Effector memory CD4-positive, alpha-beta T cell (primary cell): ENCODE measurements at regions not wholly inside any gene's neighbourhood (a gene's known extent, or its start where the extent isn't known, plus 50 kb on each side); places are given as distances from the start of the nearest gene placed in this dataset.

ENCODE experiments used
- DNase-seq, 3 donors: peaks; one replicate each; pipeline ENCODE4 v3.0.0-alpha.2; 2020
- H3K27ac ChIP-seq: 2 replicates; pipeline ENCODE4 v1.7.0; 2013; ENCODE audit warnings: mild to moderate bottlenecking, low read length, moderate library complexity; ENCODE audit not compliant: insufficient read depth, poor library complexity, severe bottlenecking
- H3K27me3 ChIP-seq: replicated peaks from 2 replicates; pipeline ENCODE4 v1.7.0; 2013; ENCODE audit warnings: mild to moderate bottlenecking, low read length; ENCODE audit not compliant: insufficient read depth, control insufficient read depth, poor library complexity, severe bottlenecking
- H3K36me3 ChIP-seq: 2 replicates; pipeline ENCODE4 v1.7.0; 2013; ENCODE audit warnings: mild to moderate bottlenecking, low read length, moderate library complexity; ENCODE audit not compliant: control insufficient read depth, insufficient read depth
- H3K4me1 ChIP-seq: 2 replicates; pipeline ENCODE4 v1.7.0; 2013; ENCODE audit warnings: low read length, mild to moderate bottlenecking; ENCODE audit not compliant: control insufficient read depth, insufficient read depth, poor library complexity, severe bottlenecking
- H3K4me3 ChIP-seq: 2 replicates; pipeline ENCODE4 v1.7.0; 2013; ENCODE audit warnings: low read length, low read depth, mild to moderate bottlenecking; ENCODE audit not compliant: insufficient read depth, poor library complexity, severe bottlenecking
- H3K9me3 ChIP-seq: 2 replicates; pipeline ENCODE4 v1.7.0; 2013; ENCODE audit warnings: mild to moderate bottlenecking, low read length, moderate library complexity; ENCODE audit not compliant: control insufficient read depth

DNA sequence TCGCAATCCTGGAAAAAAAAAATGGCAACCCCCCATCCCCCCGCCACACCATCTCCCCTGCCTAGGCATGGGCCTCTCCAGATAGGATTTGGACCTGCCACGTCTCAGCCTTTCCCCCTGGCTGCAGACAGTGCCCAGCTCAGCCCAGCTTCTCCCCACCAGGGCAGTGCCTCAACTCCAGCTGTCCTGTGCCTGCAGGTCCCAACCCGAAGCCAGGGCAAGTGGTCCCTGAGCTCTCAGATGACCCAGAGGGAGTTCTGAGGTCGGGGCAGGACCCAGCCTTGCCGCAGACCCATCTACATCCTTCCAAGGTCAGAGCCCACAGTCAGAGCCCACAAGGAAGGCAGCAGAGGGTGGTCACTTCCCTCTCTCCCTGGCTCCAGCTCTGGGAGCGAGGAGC, 86.7 kb upstream of the POU3F1 start:
- no peak for DNase-seq
- no peak overlapping the region for H3K4me3 ChIP-seq
- H3K9me3 ChIP-seq: no peaks in the 10 kb centered on the region
- H3K27me3 ChIP-seq: no peaks in the 10 kb centered on the region
- H3K36me3 ChIP-seq: no peaks in the 10 kb centered on the region
- H3K27ac ChIP-seq: no peak overlapping the region
- H3K4me1 ChIP-seq: no peaks in the 10 kb centered on the region

GRCh38 chr1:38132681-38133080, 86.1 kb upstream of the POU3F1 start:
- Histone ChIP-seq H3K4me1 (no peaks in the 10 kb centered on the region), H3K36me3 (no peaks in the 10 kb centered on the region), H3K27me3 (no peaks in the 10 kb centered on the region), H3K4me3 (no peak overlapping the region), H3K27ac (no peak overlapping the region), H3K9me3 (no peaks in the 10 kb centered on the region)
- no peak for DNase-seq

DNA sequence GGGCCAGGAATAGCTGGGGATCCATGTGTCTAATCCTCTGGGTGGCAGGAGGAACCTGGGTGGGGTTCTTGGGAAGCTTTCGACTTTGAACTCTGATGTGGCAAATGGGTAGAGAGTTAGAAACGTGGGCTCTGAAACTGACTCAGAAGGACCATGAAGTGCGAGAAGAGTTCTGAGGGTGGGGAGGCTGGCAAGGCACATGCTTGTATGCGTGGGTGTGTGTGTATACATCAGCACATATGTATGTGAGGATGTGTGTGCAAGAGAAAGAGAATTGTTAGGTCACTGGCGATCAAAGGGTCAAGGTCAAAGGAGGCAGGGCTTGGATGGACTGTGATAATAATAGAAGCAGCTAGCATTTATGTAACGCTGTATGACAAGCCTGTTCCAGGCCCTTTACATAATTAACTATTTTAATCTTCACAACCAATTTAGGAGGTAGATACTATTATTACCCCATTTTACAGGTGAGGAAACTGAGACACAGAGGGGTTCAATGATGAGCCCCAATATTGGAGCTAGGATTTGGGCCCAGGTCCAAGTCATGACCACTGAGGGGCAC, 84.5 kb upstream of the POU3F1 start:
- H3K27ac ChIP-seq: no peak overlapping the region
- no peaks in the 10 kb centered on the region for H3K4me1 ChIP-seq
- H3K27me3 ChIP-seq: no peaks in the 10 kb centered on the region
- H3K36me3 ChIP-seq: no peaks in the 10 kb centered on the region
- no peaks in the 10 kb centered on the region for H3K9me3 ChIP-seq
- DNase-seq: no peak
- H3K4me3 ChIP-seq: no peak overlapping the region

GRCh38 chr1:38129971-38130370, 83.4 kb upstream of the POU3F1 start:
- no peak for DNase-seq
- H3K9me3 ChIP-seq: no peaks in the 10 kb centered on the region
- H3K36me3 ChIP-seq: no peaks in the 10 kb centered on the region
- H3K4me3 ChIP-seq: no peak overlapping the region
- H3K27me3 ChIP-seq: no peaks in the 10 kb centered on the region
- H3K4me1 ChIP-seq: no peaks in the 10 kb centered on the region
- no peak overlapping the region for H3K27ac ChIP-seq

- Histone ChIP-seq H3K36me3 (no peaks in the 10 kb centered on the region), H3K27me3 (no peaks in the 10 kb centered on the region), H3K4me1 (no peaks in the 10 kb centered on the region), H3K4me3 (no peak overlapping the region), H3K27ac (no peak overlapping the region), H3K9me3 (no peaks in the 10 kb centered on the region)
- no peak for DNase-seq
Observed at GRCh38 chr1:38129473-38129872, 82.9 kb upstream of the POU3F1 start.

DNA sequence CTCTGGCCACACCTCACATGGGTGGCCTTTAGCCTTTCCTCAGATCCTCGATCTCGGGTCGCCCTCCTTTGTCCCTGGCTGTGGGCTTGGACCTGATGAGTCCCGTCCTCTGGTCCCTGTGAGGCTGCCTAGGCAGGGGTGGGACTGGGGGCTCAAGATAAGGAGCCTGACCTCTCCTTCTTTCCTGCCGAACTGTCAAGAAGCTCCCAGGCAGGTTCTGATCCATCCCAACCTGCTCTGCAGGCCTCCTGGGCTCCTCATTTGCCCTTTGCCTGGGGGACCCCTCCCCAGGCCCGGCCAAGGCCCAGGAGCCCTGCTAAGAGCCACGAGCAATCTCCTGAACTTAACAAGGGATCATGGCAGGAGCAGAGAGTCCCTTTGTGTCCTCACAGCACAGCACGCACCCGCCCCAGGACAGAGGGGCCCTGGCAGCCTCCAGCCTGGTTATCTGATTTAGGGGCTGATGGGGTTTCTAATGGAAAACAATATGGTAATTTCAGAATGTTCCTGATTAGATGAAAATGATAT, 82.4 kb upstream of the POU3F1 start:
- Histone ChIP-seq H3K9me3 (no peaks in the 10 kb centered on the region), H3K4me1 (no peaks in the 10 kb centered on the region), H3K4me3 (no peak overlapping the region), H3K27me3 (no peaks in the 10 kb centered on the region), H3K36me3 (no peaks in the 10 kb centered on the region), H3K27ac (no peak overlapping the region)
- DNase-seq: no peak

GRCh38 chr1:38128511-38128910, 81.9 kb upstream of the POU3F1 start:
- Histone ChIP-seq H3K4me1 (no peaks in the 10 kb centered on the region), H3K9me3 (no peaks in the 10 kb centered on the region), H3K4me3 (no peak overlapping the region), H3K36me3 (no peaks in the 10 kb centered on the region), H3K27me3 (no peaks in the 10 kb centered on the region), H3K27ac (no peak overlapping the region)
- DNase-seq: no peak

GRCh38 chr1:38127428-38127827, 80.8 kb upstream of the POU3F1 start:
- no peaks in the 10 kb centered on the region for H3K27me3 ChIP-seq
- no peak for DNase-seq
- H3K27ac ChIP-seq: no peak overlapping the region
- no peaks in the 10 kb centered on the region for H3K4me1 ChIP-seq
- H3K36me3 ChIP-seq: no peaks in the 10 kb centered on the region
- no peaks in the 10 kb centered on the region for H3K9me3 ChIP-seq
- no peak overlapping the region for H3K4me3 ChIP-seq

DNA sequence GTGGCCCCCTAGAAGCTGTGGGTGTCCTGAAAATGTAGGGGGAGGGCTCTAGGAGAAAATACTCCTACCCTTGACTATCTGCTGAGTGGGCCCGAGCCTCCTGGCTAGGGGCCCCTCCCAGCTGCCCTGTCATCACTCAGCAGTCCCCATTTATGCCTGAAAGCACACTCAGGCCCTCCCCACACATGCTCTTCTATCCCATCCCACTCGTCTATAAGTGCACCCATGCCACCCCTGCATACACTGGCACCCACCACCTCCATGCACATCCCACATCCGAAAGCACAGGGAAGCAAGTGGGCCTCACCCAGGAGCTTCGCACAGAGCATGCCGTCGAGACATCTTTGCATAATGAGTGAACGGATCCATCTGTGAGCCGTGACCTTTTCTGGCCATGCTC, 80.4 kb upstream of the POU3F1 start:
- no peak for DNase-seq
- Histone ChIP-seq H3K27me3 (no peaks in the 10 kb centered on the region), H3K36me3 (no peaks in the 10 kb centered on the region), H3K4me1 (no peaks in the 10 kb centered on the region), H3K9me3 (no peaks in the 10 kb centered on the region), H3K4me3 (no peak overlapping the region), H3K27ac (no peak overlapping the region)

- Histone ChIP-seq H3K27me3 (no peaks in the 10 kb centered on the region), H3K4me3 (no peak overlapping the region), H3K4me1 (no peaks in the 10 kb centered on the region), H3K9me3 (no peaks in the 10 kb centered on the region), H3K27ac (no peak overlapping the region), H3K36me3 (no peaks in the 10 kb centered on the region)
- no peak for DNase-seq
Observed at GRCh38 chr1:38125837-38126520, 79.4 kb upstream of the POU3F1 start.
